ENCODE measurements at regions not wholly inside any gene's neighbourhood (a gene's known extent, or its start where the extent isn't known, plus 50 kb on each side); places are given as distances from the start of the nearest gene placed in this dataset.

GRCh38 chr3:173275740-173276139 is 121.8 kb upstream of the NLGN1 start:
- H3K9me3 Mint-ChIP-seq (ENCODE audit: unreplicated experiment): no peaks in the 10 kb centered on the region
- no peaks in the 10 kb centered on the region for H3K36me3 Mint-ChIP-seq (ENCODE audit: unreplicated experiment)
- H3K4me1 Mint-ChIP-seq (ENCODE audit: low read depth, unreplicated experiment): no peaks in the 10 kb centered on the region
- H3K4me3 Mint-ChIP-seq (ENCODE audit: unreplicated experiment): no peak overlapping the region
- H3K27me3 Mint-ChIP-seq (ENCODE audit: unreplicated experiment): peaks cover 2% of the 10 kb centered on the region
- no peak for DNase-seq
- no peak overlapping the region for H3K27ac Mint-ChIP-seq (ENCODE audit: unreplicated experiment)
- TF ChIP-seq CTCF (IDR thresholded peaks at IDR 0.05; ENCODE audit: partially characterized antibody, unreplicated experiment): no peak

GRCh38 chr3:173273838-173274237 is 123.7 kb upstream of the NLGN1 start:
- H3K4me3 Mint-ChIP-seq (ENCODE audit: unreplicated experiment): no peak overlapping the region
- TF ChIP-seq CTCF (IDR thresholded peaks at IDR 0.05; ENCODE audit: partially characterized antibody, unreplicated experiment): no peak
- DNase-seq: no peak
- no peaks in the 10 kb centered on the region for H3K4me1 Mint-ChIP-seq (ENCODE audit: low read depth, unreplicated experiment)
- H3K9me3 Mint-ChIP-seq (ENCODE audit: unreplicated experiment): no peaks in the 10 kb centered on the region
- no peaks in the 10 kb centered on the region for H3K36me3 Mint-ChIP-seq (ENCODE audit: unreplicated experiment)
- H3K27me3 Mint-ChIP-seq (ENCODE audit: unreplicated experiment): peaks cover 2% of the 10 kb centered on the region
- H3K27ac Mint-ChIP-seq (ENCODE audit: unreplicated experiment): no peak overlapping the region

- Mint-ChIP-seq H3K36me3 (ENCODE audit: unreplicated experiment) (no peaks in the 10 kb centered on the region), H3K27me3 (ENCODE audit: unreplicated experiment) (no peaks in the 10 kb centered on the region), H3K4me3 (ENCODE audit: unreplicated experiment) (no peak overlapping the region), H3K4me1 (ENCODE audit: low read depth, unreplicated experiment) (no peaks in the 10 kb centered on the region), H3K9me3 (ENCODE audit: unreplicated experiment) (no peaks in the 10 kb centered on the region), H3K27ac (ENCODE audit: unreplicated experiment) (no peak overlapping the region)
- TF ChIP-seq CTCF (IDR thresholded peaks at IDR 0.05; ENCODE audit: partially characterized antibody, unreplicated experiment): no peak
- DNase-seq: no peak
Observed at GRCh38 chr3:173268781-173269180, 127.7 kb upstream of the SPATA16 start.

- H3K27me3 Mint-ChIP-seq (ENCODE audit: unreplicated experiment): no peaks in the 10 kb centered on the region
- DNase-seq: no peak
- no peak overlapping the region for H3K27ac Mint-ChIP-seq (ENCODE audit: unreplicated experiment)
- H3K4me1 Mint-ChIP-seq (ENCODE audit: low read depth, unreplicated experiment): no peaks in the 10 kb centered on the region
- TF ChIP-seq CTCF (IDR thresholded peaks at IDR 0.05; ENCODE audit: partially characterized antibody, unreplicated experiment): no peak
- no peaks in the 10 kb centered on the region for H3K36me3 Mint-ChIP-seq (ENCODE audit: unreplicated experiment)
- H3K4me3 Mint-ChIP-seq (ENCODE audit: unreplicated experiment): no peak overlapping the region
- no peaks in the 10 kb centered on the region for H3K9me3 Mint-ChIP-seq (ENCODE audit: unreplicated experiment)
Observed at GRCh38 chr3:173267716-173268115, 126.7 kb upstream of the SPATA16 start.

- no peaks in the 10 kb centered on the region for H3K36me3 Mint-ChIP-seq (ENCODE audit: unreplicated experiment)
- H3K27me3 Mint-ChIP-seq (ENCODE audit: unreplicated experiment): no peaks in the 10 kb centered on the region
- H3K27ac Mint-ChIP-seq (ENCODE audit: unreplicated experiment): no peak overlapping the region
- no peaks in the 10 kb centered on the region for H3K9me3 Mint-ChIP-seq (ENCODE audit: unreplicated experiment)
- no peaks in the 10 kb centered on the region for H3K4me1 Mint-ChIP-seq (ENCODE audit: low read depth, unreplicated experiment)
- DNase-seq: no peak
- TF ChIP-seq CTCF (IDR thresholded peaks at IDR 0.05; ENCODE audit: partially characterized antibody, unreplicated experiment): no peak
- no peak overlapping the region for H3K4me3 Mint-ChIP-seq (ENCODE audit: unreplicated experiment)
Observed at GRCh38 chr3:173266441-173266840, 125.4 kb upstream of the SPATA16 start.

Data from glutamatergic neuron (in vitro differentiated cells).